Suppressor macrophage treated with lipopolysaccharide for 1 hour (primary cell): ENCODE measurements at regions not wholly inside any gene's neighbourhood (a gene's known extent, or its start where the extent isn't known, plus 50 kb on each side); places are given as distances from the start of the nearest gene placed in this dataset.

Experiments used
- DNase-seq, 3 donors: peaks; one replicate each; pipeline ENCODE4 v3.0.0-alpha.2; 2020 to 2022

GRCh38 chr16:7182510-7183109, 150.0 kb upstream of the RBFOX1 start:
- DNase-seq = no peak

GRCh38 chr16:7177875-7178274, 154.8 kb upstream of the RBFOX1 start:
- DNase-seq = no peak

- no peak for DNase-seq
Measured at GRCh38 chr16:7171151-7171550, 161.5 kb upstream of the RBFOX1 start.

GRCh38 chr16:7167626-7168025, 165.0 kb upstream of the RBFOX1 start:
- DNase-seq = no peak

GRCh38 chr16:7161891-7162290, 170.8 kb upstream of the RBFOX1 start:
- DNase-seq = no peak

GRCh38 chr16:7160093-7160492, 172.6 kb upstream of the RBFOX1 start:
- no peak for DNase-seq

- DNase-seq = no peak
Measured at GRCh38 chr16:7158481-7158880, 174.2 kb upstream of the RBFOX1 start.

GRCh38 chr16:7150230-7150629, 182.4 kb upstream of the RBFOX1 start:
- DNase-seq = no peak

- DNase-seq = no peak
Measured at GRCh38 chr16:7148606-7149005, 184.0 kb upstream of the RBFOX1 start.

- no peak for DNase-seq
Measured at GRCh38 chr16:7140899-7141298, 191.7 kb upstream of the RBFOX1 start.

- DNase-seq = no peak
Measured at GRCh38 chr16:7137560-7138330, 194.9 kb upstream of the RBFOX1 start.

GRCh38 chr16:7132465-7132864, 200.2 kb upstream of the RBFOX1 start:
- DNase-seq = no peak

GRCh38 chr16:7124701-7125100, 207.9 kb upstream of the RBFOX1 start:
- no peak for DNase-seq

- no peak for DNase-seq
Measured at GRCh38 chr16:7124242-7124641, 208.4 kb upstream of the RBFOX1 start.

GRCh38 chr16:7116734-7117133, 215.9 kb upstream of the RBFOX1 start:
- DNase-seq = no peak

- no peak for DNase-seq
Measured at GRCh38 chr16:7115898-7116297, 216.7 kb upstream of the RBFOX1 start.

GRCh38 chr16:7113949-7114348, 218.7 kb upstream of the RBFOX1 start:
- DNase-seq = no peak

GRCh38 chr16:7113395-7113794, 219.2 kb upstream of the RBFOX1 start:
- DNase-seq = no peak

- no peak for DNase-seq
Measured at GRCh38 chr16:7111265-7111664, 221.4 kb upstream of the RBFOX1 start.

GRCh38 chr16:7107436-7107835, 225.2 kb upstream of the RBFOX1 start:
- DNase-seq = no peak

GRCh38 chr16:7103056-7103455, 229.6 kb upstream of the RBFOX1 start:
- DNase-seq = no peak

GRCh38 chr16:7101054-7101453, 231.6 kb upstream of the RBFOX1 start:
- DNase-seq = no peak

- DNase-seq = no peak
Measured at GRCh38 chr16:7097518-7097917, 235.1 kb upstream of the RBFOX1 start.

GRCh38 chr16:7093511-7093910, 239.1 kb upstream of the RBFOX1 start:
- DNase-seq = no peak

- DNase-seq = no peak
Measured at GRCh38 chr16:7090628-7091115, 242.0 kb upstream of the RBFOX1 start.
